Middle frontal gyrus (tissue), 1 donor: ENCODE measurements at regions not wholly inside any gene's neighbourhood (a gene's known extent, or its start where the extent isn't known, plus 50 kb on each side); places are given as distances from the start of the nearest gene placed in this dataset.
"Not testable (repeated sequence)": the region's sequence is repeated elsewhere in the genome, so short reads cannot be mapped to it uniquely, and the experiment has no call there.

Experiments used
- DNase-seq: peaks from one replicate; pipeline ENCODE4 v3.0.0-alpha.2; 2015; ENCODE audit warnings: low spot score; ENCODE audit errors: extremely low spot score

DNA sequence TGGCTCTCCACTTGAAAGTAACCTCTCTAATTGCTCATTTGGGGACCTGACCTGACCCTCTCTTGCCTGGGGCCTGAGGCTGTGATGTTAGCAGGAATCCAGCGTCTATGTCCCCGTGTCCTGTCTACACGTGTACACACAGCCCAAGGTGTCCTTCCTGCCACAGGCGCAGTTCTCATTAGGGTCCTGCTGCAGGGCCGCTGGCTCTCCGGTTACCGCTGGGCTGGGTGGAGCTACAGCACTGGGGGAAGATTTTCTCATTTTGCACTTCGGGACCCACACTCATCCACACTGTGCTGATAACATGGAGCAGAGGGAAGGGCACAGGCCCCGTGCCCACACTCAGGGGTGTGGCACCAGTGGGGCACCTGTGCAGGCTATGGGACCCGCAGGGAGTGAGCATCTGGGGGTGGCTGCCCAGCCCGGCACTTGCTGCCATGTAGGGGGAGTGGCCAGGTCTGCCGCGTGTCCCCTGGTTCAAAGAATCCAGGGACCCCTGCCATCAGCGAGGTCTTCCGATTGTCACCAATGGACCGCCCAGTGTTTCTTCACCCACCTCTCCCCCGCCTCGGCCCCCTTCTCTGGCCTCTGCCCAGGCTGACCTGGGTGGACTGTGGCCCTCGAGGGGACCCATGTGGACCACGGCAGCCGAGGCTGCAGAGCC, 98.7 kb upstream of the SFSWAP start:
- no peak for DNase-seq

DNA sequence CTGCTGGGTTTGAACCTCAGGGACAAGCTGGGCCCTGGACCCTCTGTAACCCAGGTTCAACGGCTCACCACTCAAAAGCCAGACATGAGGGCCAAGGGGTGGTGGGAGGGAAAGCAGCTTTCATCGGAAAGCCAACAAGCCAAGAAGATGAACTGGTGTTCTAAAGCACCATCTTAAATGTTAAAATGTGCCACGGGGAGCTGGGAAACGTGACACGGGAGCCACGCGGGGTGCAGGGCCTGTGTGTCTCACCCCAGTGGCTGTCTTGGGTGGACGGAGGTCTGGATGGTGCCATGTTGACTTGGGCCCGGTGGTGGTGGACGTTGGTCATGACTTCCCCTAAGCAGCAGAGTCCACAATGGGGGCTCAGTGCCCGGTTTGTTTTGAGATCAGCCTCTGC, 97.7 kb upstream of the SFSWAP start:
- no peak for DNase-seq

DNA sequence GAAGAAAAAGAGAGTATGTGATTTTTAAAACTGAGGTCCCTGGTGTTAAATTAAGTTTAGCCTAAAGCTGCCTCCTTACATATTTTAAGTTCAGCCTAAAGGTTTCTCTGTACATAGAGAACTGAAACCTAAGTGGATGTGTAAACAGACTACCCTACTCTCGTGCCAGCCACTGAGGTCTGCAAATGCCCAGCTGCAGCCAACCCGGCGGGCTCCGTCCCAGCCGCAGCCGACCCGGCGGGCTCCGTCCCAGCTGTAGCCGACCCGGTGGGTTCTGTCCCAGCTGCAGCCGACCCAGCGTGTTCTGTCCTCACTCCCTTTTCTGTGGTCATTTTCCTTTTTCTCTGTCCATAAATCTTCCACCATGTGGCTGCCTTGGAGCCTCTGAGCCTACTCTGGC, 97.2 kb upstream of the SFSWAP start:
- no peak for DNase-seq

DNA sequence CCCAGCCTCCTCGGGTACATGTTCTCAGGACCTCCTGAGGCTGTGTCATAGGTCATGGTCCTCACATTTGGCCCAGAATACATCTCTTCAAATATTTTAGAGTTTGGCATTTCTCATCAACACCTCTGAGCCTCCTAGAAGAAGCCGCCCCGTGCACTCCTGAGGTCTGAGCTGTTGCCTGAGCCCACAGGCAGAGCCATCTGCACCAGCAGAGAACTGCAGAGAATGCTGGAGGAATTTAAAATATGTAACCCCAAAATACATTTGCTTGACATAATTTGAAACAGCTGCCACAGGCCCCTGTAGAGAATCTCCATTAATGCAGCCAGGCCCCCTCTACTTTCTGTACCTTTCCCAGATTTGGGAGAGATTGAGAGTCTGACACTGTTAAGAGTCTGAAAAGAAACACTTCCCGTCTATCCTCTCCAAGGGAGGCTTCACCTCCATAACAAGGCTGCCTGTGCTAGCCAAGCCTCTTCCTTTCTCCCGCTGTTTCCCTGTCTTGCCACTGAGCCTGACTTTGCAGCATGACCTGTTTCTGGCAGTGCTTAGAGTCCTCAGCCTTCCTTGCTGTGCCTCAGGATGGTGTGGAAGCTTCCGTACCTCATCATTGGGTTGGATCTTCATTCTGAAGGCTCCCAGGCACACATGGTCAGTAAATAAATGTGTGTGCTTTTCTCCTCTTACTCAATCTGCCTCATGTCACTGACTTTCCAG, 95.4 kb upstream of the SFSWAP start:
- no peak for DNase-seq

DNA sequence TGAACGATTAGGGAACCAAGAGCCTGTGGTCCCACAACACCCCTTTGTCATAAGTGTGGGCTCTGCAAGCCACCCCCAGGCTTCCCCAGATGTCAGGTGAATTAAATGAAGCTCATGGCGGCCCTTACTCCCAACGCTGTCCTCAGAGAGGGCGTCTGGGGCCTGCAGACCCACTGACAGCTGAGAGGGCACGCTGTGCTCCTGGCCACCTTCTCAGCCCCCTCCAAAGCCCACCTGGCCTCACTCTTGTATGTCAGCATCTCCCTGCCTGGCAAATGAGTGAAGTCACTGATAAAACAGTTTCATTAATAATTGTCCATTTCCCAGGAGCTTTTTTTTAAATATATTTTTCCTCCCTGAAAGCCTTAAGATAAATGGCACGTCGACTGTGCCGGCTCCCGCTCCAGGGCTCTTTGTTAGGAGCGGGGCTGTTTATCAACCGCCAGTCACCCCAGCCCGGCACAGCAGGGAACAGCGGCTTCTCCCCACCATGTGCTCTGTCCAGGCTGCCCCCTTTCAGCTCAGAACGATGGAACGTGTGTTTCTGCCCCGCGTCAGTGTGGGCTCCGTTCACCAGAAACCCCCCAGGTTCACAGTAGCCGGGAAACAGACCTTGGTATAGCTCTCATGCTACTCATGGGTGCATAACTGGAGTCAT, 94.7 kb upstream of the SFSWAP start:
- DNase-seq = no peak

DNA sequence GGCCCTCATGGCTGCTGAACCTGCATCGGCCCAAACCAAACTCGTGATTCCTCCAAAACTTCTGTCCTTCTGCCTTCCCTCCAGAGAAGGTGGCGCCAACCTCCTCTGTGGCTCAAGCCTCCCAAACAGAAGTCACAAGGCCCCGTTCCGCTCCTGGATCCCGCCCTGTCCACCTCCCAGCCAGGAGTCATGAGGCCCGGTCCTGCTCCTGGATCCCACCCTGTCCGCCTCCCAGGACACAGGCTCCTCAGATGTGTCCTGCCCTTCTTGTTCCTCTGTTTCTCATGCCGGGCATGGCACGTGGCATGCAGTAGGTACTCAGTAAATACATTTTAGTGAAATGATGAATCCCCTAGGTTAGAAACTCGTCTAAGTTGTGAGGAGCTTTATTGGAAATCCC, 94.2 kb upstream of the SFSWAP start:
- DNase-seq = no peak

DNA sequence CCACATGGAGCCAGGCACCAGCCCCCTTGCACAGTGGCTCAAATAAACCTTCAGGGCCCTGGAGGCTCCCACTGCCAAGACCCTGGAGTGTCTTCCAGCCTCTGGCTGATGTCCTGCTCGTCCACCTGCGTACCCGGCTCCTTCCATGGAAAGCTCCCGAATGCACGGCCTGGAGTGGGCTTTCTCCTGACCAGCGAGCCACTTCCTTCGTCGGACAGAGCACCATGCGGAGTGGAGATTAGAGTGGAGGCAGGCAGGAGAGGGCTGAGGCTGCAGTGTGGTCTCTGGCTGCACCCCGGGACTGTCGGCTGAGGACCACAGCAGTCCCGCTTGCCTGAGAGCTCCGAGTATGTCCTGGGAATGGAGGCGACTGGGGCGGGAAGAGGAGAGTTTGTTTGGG, 93.7 kb upstream of the SFSWAP start:
- no peak for DNase-seq

DNA sequence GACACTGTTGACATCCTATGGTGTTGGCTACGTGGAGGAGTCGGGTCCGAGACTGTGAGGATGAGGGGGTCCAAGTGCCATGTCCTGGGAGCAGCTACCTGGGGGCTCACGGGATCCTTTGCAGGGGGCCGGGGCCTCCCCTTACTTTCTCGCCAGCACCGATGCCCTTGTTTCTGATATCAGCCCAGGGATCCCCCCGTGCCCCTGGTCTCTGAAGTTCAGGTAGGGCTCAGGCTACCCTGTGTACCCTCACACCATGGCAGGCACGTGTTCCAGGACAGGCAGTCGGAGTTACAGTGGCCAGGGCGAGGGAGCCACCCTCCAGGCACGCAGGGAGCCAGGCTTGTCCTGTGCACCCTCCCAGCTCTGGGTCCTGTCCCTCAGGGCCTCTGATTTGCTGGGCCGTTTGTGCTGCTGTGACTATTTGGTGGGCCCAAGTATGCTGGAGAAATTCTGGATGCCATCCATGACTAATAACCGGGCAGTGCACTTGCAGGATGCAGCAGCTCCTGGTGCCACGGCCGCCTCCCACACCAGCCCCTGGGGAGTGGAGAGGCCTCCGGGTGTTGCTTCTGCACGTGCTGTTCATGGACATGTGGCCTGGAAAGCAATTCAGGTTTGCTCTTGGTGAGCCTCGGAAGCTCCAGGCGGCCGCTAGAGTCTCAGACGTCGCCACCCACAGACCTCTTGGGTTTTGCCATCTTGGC, 93.1 kb upstream of the SFSWAP start:
- DNase-seq = no peak

DNA sequence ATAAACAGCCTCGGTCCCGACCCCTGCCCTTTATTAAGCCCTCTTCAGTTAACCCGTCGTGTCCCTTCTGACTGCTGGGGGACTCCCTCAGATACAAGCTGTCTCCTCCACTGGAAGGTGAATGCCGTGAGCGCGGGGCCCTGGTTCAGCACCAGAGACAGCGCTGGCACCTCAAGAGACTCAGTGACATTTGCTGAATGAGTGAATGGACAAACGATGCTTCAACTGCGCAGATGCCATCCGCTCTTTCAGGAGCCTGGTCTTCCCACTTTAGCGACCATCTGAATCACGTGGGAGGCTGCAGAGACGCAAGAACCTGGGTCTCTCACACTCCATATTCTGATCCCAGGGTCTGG, 92.6 kb upstream of the SFSWAP start:
- no peak for DNase-seq

DNA sequence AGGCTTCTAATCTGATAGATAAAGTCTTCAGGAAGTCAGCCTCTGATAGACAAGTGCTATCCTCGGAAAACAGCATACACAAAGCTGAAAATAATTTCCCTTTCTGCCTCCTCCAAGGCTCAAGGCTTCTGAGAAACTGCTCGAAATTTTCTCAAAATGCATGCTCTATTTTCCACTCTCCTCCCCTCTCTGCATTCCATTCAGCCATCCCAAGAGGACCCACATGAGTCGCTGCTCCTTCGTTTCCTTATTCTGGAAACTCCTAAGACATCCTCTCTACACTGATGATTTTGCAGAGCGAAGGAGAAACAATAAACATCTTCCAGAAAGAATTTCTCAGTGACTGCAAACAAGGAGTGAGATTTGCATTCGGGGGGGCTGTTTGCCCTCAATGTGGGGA, 92.2 kb upstream of the SFSWAP start:
- DNase-seq = no peak

DNA sequence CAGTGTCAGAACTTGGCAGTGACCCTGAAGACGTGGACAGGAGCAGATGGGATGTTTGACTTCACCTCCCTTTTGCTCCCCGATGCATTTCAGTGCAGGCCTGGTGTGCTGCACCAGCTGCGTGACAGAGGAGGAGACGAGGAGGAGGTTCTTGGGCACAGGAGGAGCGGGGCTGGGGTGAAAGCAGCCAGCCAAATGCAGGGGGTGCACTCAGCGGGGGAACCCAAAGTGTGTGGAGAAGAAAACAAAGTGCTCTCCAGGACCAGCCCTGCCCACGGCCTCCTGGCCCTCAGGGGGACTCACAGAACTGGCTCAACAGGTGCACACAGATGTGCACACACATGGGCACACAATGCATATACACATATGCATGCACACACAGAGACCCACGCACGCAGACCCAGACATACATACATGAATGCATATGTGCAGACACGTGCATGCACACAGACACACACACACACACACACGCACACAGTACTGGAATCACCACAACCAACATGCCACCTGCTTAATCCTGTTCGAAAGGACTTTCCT, 91.7 kb upstream of the SFSWAP start:
- no peak for DNase-seq

DNA sequence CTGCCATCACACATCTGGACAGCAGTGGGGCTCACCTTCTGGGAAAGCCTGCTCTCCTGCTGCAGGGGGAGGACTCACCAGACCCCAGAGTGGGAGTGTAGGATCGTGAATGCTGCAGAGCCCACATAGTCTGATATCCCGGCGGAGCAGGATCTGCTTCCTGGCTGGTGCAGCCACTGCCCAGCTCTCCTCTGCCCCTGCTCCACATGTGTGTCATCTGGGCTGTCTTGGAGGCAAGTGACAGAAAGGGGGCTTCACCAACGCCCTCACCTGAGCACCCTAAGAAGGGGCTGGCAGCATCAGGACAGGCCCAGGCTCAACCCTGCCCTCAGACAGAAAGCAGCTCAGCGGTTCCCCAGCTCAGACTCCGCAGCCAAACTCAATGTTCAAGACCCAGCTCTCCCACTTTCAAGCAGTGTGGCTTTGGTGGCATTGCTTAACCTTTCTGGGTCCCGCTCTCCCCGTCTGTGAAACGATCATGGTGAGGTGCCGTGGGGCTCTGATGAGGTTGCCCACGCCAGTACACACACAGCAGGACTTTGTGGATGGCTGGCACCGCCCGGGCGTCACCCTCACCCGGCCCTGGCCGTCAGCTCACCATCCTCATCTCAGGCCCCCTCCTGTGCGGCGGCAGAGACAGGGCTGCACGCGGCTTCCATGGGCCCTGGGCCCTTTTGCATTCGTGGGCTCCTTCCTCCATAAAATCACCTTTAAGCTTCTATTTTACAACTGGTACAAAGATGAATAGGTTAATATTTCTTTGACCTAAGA, 91.0 kb upstream of the SFSWAP start:
- DNase-seq = no peak

DNA sequence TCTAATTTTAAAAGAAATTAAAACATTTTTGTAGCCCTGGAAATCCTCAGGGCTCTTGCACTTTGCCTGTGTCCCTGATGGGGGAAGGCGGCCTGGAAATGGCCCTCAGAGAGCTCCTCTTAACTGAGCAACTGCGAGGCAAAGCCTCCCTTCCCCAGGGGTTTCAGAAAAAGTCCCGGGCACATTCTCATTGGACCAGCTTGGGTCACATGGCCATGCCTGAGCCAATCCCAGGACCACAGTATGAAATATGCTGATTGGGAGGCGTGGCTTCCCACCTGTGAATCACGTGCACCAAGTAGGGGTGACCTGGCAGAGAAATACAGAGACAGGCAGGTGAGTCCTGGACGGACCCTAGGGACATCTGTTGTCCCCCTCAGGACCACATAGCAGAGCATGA, 90.4 kb upstream of the SFSWAP start:
- DNase-seq = no peak

DNA sequence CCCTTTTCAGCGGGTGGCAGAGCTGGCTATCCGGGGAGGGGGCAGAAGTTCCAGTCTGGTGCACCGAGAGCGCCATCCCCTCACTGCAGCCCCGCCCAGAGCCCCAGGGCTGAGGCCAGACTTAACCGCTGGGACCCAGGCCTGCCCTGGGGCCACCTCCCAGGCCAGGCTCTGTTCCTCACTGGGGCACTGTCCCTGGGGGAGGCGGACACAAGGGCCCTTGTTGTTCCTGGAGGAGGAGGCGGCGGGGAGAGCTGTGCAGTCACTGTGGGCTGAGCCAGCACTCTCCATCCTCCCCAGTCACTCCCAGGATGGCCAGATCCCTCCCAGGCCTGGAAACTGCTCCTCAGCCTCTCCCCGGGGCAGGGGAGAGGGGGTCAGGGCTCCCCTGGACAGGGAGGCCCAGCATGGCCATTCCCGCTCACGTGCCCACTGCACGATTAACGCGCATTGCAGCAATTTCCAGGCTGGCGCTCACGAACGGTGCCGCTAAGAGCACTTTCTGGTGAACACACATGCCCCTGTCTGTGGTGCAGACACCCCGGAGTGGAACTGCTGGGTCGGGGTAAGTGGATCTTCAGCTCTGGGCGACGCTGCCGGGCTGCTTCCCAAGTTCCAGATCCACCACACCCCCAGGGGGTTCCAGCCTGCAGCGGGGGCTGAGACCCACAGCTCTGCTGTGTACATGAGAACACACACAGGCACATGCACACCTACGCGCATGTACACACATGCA, 89.8 kb upstream of the SFSWAP start:
- no peak for DNase-seq

DNA sequence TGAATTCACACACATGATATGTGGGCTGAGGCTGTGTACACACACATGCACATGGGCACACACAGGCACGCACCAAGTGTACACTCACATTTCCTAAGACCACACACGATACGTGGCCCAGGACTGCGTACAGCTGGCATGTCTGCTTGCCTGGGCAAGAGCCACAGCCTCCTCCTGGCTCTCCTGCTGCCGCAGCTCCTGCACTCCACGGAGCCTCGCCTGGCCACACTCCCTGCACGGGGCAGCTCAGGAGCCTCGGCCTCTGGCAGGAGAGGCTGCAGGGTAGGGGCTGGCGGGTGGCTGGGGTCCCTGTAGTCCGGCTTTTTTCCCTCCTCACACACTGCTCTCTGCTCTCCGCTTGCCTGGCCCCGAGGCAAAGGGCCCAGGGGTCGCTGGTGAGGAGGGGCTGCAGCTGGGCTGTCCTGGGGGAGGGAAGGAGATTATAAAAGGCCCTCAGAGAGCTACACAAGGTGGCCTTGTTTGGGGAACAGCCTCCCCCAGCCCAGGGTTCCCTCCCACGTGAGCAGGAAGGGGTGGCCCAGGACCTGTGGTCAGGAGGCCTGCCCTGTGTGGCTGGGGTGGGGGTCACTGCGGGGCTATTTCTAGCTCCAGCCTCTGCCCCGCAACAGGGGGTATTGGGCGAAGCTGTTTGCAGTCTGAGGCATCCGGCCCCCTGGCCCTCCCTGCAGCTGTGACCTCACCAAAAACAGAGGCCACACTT, 89.0 kb upstream of the SFSWAP start:
- peak; percentile 57 for DNase-seq

DNA sequence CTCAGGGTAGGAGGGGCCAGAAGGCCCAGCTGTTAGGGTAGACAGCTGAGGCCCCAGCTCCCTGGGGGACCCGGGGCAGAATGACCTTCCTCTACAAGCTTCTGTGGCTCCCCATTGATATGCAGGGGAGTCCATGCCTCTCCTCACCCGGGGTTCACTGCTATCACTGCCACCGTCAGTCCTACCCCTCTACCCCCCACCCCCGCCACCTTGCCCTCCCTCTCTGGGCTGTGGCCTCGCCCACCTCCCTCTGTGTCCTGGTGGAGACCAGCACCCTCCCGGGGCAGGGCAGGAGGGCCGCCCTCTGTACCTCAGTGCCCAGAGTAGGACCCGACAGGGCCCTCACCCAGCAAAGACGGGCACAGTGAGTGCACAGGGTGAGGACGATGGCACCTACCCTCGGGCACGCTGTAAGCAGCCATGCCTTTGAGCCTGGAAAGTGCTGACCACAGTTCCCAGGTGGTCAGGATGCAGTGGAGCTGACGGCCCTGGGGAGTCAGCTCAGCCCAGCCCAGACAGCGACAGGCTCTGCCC, 88.4 kb upstream of the SFSWAP start:
- DNase-seq = no peak

DNA sequence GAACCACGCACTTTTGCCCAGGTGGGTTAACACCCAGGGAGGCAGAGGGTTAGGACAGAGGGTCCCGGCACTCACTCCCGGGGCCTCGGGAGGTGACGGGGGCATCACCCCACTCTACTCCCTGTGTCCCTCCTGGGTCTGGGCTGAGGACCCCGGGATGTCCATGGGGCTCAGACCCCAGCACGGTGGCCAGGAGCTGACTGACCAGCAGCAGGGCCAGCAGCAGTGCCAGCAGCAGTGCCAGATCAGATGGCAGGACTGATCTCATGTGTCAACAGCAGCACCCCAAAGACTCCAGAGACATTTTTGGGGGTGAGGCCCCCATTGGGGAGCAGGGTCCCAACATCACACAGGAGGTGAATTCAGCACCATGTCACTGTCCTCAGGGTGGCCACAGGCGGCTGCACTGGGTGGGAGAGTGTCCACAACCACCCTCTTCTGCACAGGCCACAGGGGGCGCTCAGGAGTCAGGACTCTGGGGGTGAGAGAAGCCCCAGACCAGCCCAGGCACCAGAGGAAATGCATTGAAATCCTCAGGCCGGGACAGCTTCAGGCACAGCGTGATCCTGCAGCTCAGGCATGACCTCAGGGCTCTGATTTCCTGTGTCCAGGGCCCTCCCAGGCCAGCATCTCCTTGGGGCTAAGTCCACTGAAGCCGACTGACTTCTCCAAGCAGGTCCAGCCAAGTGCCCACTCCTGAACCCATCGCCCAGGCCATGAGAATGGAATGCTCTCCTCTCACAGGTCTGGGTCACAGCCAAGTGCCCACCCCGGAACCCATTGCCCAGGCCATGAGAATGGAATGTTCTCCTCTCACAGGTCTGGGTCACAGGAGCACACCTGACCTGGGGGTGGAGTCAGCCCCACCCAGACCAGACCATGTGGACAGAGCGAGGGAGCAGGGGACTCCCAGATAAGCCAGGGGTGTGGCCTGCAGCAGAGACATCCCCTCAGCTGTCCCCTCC, 87.2 kb upstream of the SFSWAP start:
- not testable (repeated sequence) for DNase-seq

DNA sequence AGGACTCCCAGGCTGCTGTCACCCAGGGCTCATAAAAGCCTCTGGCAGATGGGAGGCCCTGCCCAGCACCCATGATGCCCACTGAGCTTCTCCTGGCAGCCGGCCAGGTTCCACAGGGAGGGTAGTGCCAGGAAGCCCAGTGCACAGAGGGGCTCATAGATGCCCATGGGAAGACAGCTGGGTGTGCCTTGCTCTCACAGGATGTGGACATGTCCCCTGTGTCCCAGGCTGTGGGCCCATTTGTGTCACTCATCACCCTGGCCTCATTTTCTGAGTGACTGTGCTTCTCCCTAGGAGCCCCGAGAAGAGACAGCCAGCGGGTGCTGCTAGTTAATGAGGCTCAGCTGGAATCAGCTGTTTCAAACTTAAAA, 86.5 kb upstream of the SFSWAP start:
- not testable (repeated sequence) for DNase-seq
